DND-41 (cell line): ENCODE measurements at regions not wholly inside any gene's neighbourhood (a gene's known extent, or its start where the extent isn't known, plus 50 kb on each side); places are given as distances from the start of the nearest gene placed in this dataset.

Experiments
- ATAC-seq: fragments of 200-7000 bp; cut with Tn5 transposase; 3 replicates; pipeline ENCODE4 v1.9.1; 2021; ENCODE audit warnings: low read depth; ENCODE audit not compliant: insufficient read depth
- DNase-seq: peaks from one replicate; pipeline ENCODE4 v3.0.0-alpha.2; 2020
- H2AFZ ChIP-seq: 2 replicates; pipeline ENCODE4 v1.6.0; 2012; ENCODE audit warnings: low read depth, low read length
- H3K27ac ChIP-seq: 2 replicates; pipeline ENCODE4 v1.5.1; 2012; ENCODE audit warnings: low read length, inconsistent platforms
- H3K27me3 ChIP-seq: fragments of 200-600 bp; sonication (generic); 2 replicates; pipeline ENCODE4 v1.6.0; 2012; ENCODE audit warnings: low read length, mild to moderate bottlenecking, inconsistent platforms; ENCODE audit not compliant: insufficient read depth, poor library complexity
- H3K36me3 ChIP-seq: 2 replicates; pipeline ENCODE4 v1.5.1; 2012; ENCODE audit warnings: low read length, inconsistent platforms; ENCODE audit not compliant: insufficient read depth
- H3K4me1 ChIP-seq: 2 replicates; pipeline ENCODE4 v1.5.1; 2012; ENCODE audit warnings: mild to moderate bottlenecking, low read length; ENCODE audit not compliant: insufficient read depth
- H3K4me2 ChIP-seq: 2 replicates; pipeline ENCODE4 v1.6.0; 2012; ENCODE audit warnings: mild to moderate bottlenecking, moderate library complexity, low read length, inconsistent platforms; ENCODE audit not compliant: insufficient read depth
- H3K4me3 ChIP-seq, 2 experiments: fragments of 200-600 bp in 1 of 2; shearing (Covaris generic) in 1 of 2; 2 replicates each; pipeline ENCODE4 v1.5.1; 2012 to 2016; ENCODE audit warnings: inconsistent platforms in 2 of 2, low read length in 2 of 2, mild to moderate bottlenecking in 2 of 2, low read depth in 1 of 2, moderate library complexity in 1 of 2
- H3K79me2 ChIP-seq: 2 replicates; pipeline ENCODE4 v1.6.0; 2012; ENCODE audit warnings: low read length, inconsistent platforms; ENCODE audit not compliant: insufficient read depth
- H3K9ac ChIP-seq: 2 replicates; pipeline ENCODE4 v1.6.0; 2012; ENCODE audit warnings: low read depth, mild to moderate bottlenecking, inconsistent platforms, low read length, moderate library complexity
- H3K9me3 ChIP-seq: 2 replicates; pipeline ENCODE4 v1.5.1; 2012; ENCODE audit warnings: low read length, moderate library complexity, mild to moderate bottlenecking, inconsistent platforms; ENCODE audit not compliant: insufficient read depth, severe bottlenecking
- H4K20me1 ChIP-seq: 2 replicates; pipeline ENCODE4 v1.6.0; 2012; ENCODE audit warnings: low read length; ENCODE audit not compliant: insufficient read depth
- EZH2 ChIP-seq: IDR thresholded peaks from 3 replicates; pipeline ENCODE4 v1.6.1; 2012; ENCODE audit warnings: borderline replicate concordance, low read depth, mild to moderate bottlenecking, moderate library complexity, low read length, inconsistent platforms; ENCODE audit not compliant: severe bottlenecking
- TF ChIP-seq, protein P1 (sequence below): IDR thresholded peaks from 2 replicates; pipeline ENCODE4 v1.5.1; 2012; ENCODE audit warnings: borderline replicate concordance, low read length, moderate library complexity, mild to moderate bottlenecking; ENCODE audit not compliant: poor library complexity, severe bottlenecking; ENCODE audit errors: extremely low read depth

DNA sequence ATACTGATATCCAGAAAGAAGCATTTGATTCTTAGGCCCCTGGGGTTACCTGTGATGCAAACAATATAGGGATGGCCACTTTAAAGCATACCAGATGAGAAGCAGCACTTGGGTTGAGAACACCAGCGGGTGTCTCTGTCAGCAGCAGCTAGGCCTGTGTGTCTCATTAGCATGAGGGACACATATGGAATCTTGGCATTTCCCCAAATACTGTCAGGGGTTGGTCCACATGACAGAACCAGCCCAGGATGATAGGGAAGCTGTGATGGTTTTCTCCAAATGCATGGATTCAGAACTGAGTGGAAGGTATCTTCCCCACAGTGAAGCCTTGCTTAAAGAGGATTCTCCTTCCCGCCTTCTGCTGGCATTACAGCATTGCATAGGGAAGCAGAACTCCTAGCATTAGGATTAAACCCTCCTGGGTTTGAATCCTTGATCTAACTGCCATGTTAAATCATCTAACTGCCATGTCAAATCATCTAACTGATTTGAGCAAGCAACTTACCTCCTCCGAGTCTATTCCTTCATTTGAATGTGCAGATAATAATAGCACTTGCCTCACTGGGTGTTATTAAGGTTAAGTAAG lies 111.5 kb upstream of the WSCD2 start:
- H3K27me3 ChIP-seq = no peaks in the 10 kb centered on the region
- no peaks in the 10 kb centered on the region for H3K4me1 ChIP-seq
- H3K36me3 ChIP-seq = no peaks in the 10 kb centered on the region
- no peak for DNase-seq
- H3K4me2 ChIP-seq = no peak overlapping the region
- no peaks in the 10 kb centered on the region for H3K9me3 ChIP-seq
- H3K27ac ChIP-seq = no peak overlapping the region
- no peak overlapping the region for H2AFZ ChIP-seq
- H3K79me2 ChIP-seq = no peaks in the 10 kb centered on the region
- no peak for TF ChIP-seq EZH2
- TF ChIP-seq, protein P1, sequence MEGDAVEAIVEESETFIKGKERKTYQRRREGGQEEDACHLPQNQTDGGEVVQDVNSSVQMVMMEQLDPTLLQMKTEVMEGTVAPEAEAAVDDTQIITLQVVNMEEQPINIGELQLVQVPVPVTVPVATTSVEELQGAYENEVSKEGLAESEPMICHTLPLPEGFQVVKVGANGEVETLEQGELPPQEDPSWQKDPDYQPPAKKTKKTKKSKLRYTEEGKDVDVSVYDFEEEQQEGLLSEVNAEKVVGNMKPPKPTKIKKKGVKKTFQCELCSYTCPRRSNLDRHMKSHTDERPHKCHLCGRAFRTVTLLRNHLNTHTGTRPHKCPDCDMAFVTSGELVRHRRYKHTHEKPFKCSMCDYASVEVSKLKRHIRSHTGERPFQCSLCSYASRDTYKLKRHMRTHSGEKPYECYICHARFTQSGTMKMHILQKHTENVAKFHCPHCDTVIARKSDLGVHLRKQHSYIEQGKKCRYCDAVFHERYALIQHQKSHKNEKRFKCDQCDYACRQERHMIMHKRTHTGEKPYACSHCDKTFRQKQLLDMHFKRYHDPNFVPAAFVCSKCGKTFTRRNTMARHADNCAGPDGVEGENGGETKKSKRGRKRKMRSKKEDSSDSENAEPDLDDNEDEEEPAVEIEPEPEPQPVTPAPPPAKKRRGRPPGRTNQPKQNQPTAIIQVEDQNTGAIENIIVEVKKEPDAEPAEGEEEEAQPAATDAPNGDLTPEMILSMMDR = no peak
- no peak overlapping the region for H3K9ac ChIP-seq
- no peak overlapping the region for H3K4me3 ChIP-seq
- H4K20me1 ChIP-seq = no peaks in the 10 kb centered on the region
- no peak for ATAC-seq

DNA sequence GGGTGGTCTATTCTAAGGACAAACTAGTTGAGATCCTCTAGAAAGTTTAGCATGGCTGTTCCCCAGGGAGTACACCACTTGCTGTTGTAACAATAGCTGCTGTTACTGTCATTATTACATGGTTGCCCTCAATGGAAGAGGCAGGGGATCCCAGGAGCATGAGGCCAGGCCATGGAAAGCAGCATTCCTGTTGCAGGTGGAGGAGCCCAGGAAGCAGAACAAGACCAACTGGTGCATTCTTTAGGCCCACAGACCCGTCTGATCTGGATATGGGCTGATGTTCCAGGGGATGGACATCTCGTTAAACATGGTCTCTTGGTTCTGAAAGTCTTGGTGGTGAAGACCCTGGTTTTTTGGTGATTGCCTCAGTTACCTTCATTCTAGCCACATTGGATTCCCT lies 109.2 kb upstream of the WSCD2 start:
- H3K4me3 ChIP-seq = no peak overlapping the region
- TF ChIP-seq EZH2 = no peak
- TF ChIP-seq, protein P1 = no peak
- no peaks in the 10 kb centered on the region for H4K20me1 ChIP-seq
- no peak for ATAC-seq
- H3K9me3 ChIP-seq = no peaks in the 10 kb centered on the region
- H3K27ac ChIP-seq = no peak overlapping the region
- H3K9ac ChIP-seq = no peak overlapping the region
- no peak overlapping the region for H2AFZ ChIP-seq
- H3K4me2 ChIP-seq = no peak overlapping the region
- no peaks in the 10 kb centered on the region for H3K27me3 ChIP-seq
- no peaks in the 10 kb centered on the region for H3K79me2 ChIP-seq
- DNase-seq = no peak
- H3K4me1 ChIP-seq = no peaks in the 10 kb centered on the region
- no peaks in the 10 kb centered on the region for H3K36me3 ChIP-seq

DNA sequence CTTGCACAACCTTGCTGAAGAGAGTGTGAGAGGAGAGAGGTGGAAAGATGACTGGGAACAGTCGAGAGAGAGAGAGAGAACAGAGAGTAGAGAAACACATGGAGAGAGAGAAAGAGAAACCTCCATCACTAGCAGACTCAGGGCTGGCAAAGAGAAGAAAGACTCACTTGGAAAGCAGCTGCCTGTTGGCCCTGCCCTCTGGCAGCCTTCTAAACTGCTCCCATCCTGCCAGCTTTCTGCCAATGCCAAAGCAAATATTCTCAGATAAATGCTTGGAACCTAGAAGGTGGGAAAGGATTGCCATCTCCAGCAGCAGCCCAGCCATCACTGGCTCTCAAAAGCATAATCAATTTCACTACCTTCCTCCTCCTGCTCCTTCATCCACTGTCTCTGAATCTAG lies 107.9 kb upstream of the WSCD2 start:
- ATAC-seq (no peak), DNase-seq (no peak)
- Histone ChIP-seq H3K4me1 (no peaks in the 10 kb centered on the region), H4K20me1 (no peaks in the 10 kb centered on the region), H3K9me3 (no peaks in the 10 kb centered on the region), H2AFZ (no peak overlapping the region), H3K4me3 (no peak overlapping the region), H3K27ac (no peak overlapping the region), H3K9ac (no peak overlapping the region), H3K36me3 (no peaks in the 10 kb centered on the region), H3K4me2 (no peak overlapping the region), H3K27me3 (no peaks in the 10 kb centered on the region), H3K79me2 (no peaks in the 10 kb centered on the region)
- TF ChIP-seq, protein P1 = no peak
- no peak for TF ChIP-seq EZH2

DNA sequence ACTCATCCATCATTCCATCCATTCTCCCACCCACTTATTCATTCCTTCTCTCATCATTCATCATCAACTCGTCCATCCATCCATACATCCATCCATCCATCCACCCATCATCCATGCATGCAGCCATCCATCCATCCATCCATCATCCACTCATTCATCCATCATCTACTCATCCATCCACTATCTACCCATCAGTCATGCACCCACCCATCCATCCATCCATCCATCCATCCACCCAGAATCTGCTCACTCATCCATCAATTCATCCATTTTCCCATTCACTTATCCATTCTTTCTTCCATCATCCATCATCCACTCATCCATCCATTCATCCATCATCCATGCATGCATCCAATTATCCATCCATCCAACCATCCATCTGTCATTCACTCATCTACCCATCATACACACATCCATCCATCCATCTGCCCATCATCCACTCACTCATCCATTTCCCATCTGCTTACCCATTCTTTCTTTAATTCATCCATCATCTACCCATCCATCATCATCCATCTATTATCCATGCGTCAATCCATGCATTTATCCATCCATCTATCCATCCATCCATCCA lies 107.1 kb upstream of the WSCD2 start:
- H3K27me3 ChIP-seq = no peaks in the 10 kb centered on the region

More for the DNA sequence above, 107.1 kb upstream of the WSCD2 start:
- H3K4me2 ChIP-seq = no peak overlapping the region
- TF ChIP-seq EZH2 = no peak
- TF ChIP-seq, protein P1 = no peak
- no peaks in the 10 kb centered on the region for H4K20me1 ChIP-seq
- ATAC-seq (no peak), DNase-seq (no peak)
- no peak overlapping the region for H3K9ac ChIP-seq
- no peaks in the 10 kb centered on the region for H3K79me2 ChIP-seq
- H3K4me3 ChIP-seq = no peak overlapping the region
- no peak overlapping the region for H3K27ac ChIP-seq
- H3K4me1 ChIP-seq = no peaks in the 10 kb centered on the region
- no peak overlapping the region for H2AFZ ChIP-seq
- H3K9me3 ChIP-seq = no peaks in the 10 kb centered on the region
- no peaks in the 10 kb centered on the region for H3K36me3 ChIP-seq
